ENCODE measurements at regions not wholly inside any gene's neighbourhood (a gene's known extent, or its start where the extent isn't known, plus 50 kb on each side); places are given as distances from the start of the nearest gene placed in this dataset.
A peak's percentile ranks its signal among the peaks of the same experiment; 100 is the strongest.

GRCh38 chr21:38965241-38965640, 159.5 kb downstream of the ETS2 start:
- no peaks in the 10 kb centered on the region for H3K4me1 ChIP-seq
- H3K9me3 ChIP-seq: peaks cover 0 to 11% (median 0%) of the 10 kb centered on the region in 4 donors
- H3K27me3 ChIP-seq: no peaks in the 10 kb centered on the region
- DNase-seq (ENCODE audit: low spot score in 2 of 2): no peak
- WGBS, 2 donors: 55 to 66% methylated on average over 8 of the region's 8 CpGs
- H3K27ac ChIP-seq: peak overlapping the region in 1 of 4 donors; percentile 67
- no peaks in the 10 kb centered on the region for H3K36me3 ChIP-seq
- TF ChIP-seq EP300 (IDR thresholded peaks at IDR 0.05) (no peak), POLR2A (IDR thresholded peaks at IDR 0.05) (no peak), CTCF (IDR thresholded peaks at IDR 0.05) (no peak)
- H3K4me3 ChIP-seq: no peak overlapping the region

- Histone ChIP-seq H3K36me3 (no peaks in the 10 kb centered on the region), H3K4me3 (no peak overlapping the region), H3K27ac (no peak overlapping the region), H3K27me3 (no peaks in the 10 kb centered on the region), H3K9me3 (peaks cover 0 to 11% (median 0%) of the 10 kb centered on the region in 4 donors), H3K4me1 (peaks cover 0 to 7% (median 4%) of the 10 kb centered on the region in 4 donors)
- WGBS, 2 donors: 83 to 86% methylated on average over 6 of the region's 6 CpGs
- DNase-seq (ENCODE audit: low spot score in 2 of 2): no peak
- TF ChIP-seq POLR2A (IDR thresholded peaks at IDR 0.05) (no peak), CTCF (IDR thresholded peaks at IDR 0.05) (no peak), EP300 (IDR thresholded peaks at IDR 0.05) (no peak)
Observed at GRCh38 chr21:38963006-38963405, 157.3 kb downstream of the ETS2 start.

GRCh38 chr21:38960251-38960650, 154.5 kb downstream of the ETS2 start:
- no peaks in the 10 kb centered on the region for H3K36me3 ChIP-seq
- no peak overlapping the region for H3K4me3 ChIP-seq
- H3K4me1 ChIP-seq: peaks cover 0 to 7% (median 4%) of the 10 kb centered on the region in 4 donors
- H3K27me3 ChIP-seq: no peaks in the 10 kb centered on the region
- H3K27ac ChIP-seq: peak overlapping the region in 2 of 4 donors; percentile 79 to 87
- no peak for DNase-seq (ENCODE audit: low spot score in 2 of 2)
- H3K9me3 ChIP-seq: peaks cover 0 to 11% (median 0%) of the 10 kb centered on the region in 4 donors
- WGBS, 2 donors: 80 to 87% methylated on average over 2 of the region's 2 CpGs
- no peak for TF ChIP-seq CTCF (IDR thresholded peaks at IDR 0.05)
- TF ChIP-seq EP300 (IDR thresholded peaks at IDR 0.05): no peak
- TF ChIP-seq POLR2A (IDR thresholded peaks at IDR 0.05): no peak

- Histone ChIP-seq H3K27ac (peak overlapping the region in 3 of 4 donors; percentile 57 to 87 (median 79)), H3K27me3 (no peaks in the 10 kb centered on the region), H3K36me3 (no peaks in the 10 kb centered on the region), H3K4me3 (no peak overlapping the region), H3K4me1 (peaks cover 0 to 7% (median 4%) of the 10 kb centered on the region in 4 donors), H3K9me3 (peaks cover 0 to 11% (median 0%) of the 10 kb centered on the region in 4 donors)
- no peak for TF ChIP-seq EP300 (IDR thresholded peaks at IDR 0.05)
- no peak for TF ChIP-seq CTCF (IDR thresholded peaks at IDR 0.05)
- TF ChIP-seq POLR2A (IDR thresholded peaks at IDR 0.05): no peak
- WGBS, 2 donors: 87 to 91% methylated on average over 6 of the region's 6 CpGs
- DNase-seq (ENCODE audit: low spot score in 2 of 2): no peak
Observed at GRCh38 chr21:38959692-38960061, 153.9 kb downstream of the ETS2 start.

GRCh38 chr21:38958940-38959691, 153.4 kb downstream of the ETS2 start:
- peak; percentile 55 to 84 for TF ChIP-seq EP300 (IDR thresholded peaks at IDR 0.05)
- peak in 1 of 2 donors; percentile 4 for TF ChIP-seq POLR2A (IDR thresholded peaks at IDR 0.05)
- no peak for TF ChIP-seq CTCF (IDR thresholded peaks at IDR 0.05)
- WGBS, 2 donors: 65 to 68% methylated on average over 4 of the region's 4 CpGs
- Histone ChIP-seq H3K27ac (peak overlapping the region in 3 of 4 donors; percentile 57 to 87 (median 79)), H3K4me3 (no peak overlapping the region), H3K27me3 (no peaks in the 10 kb centered on the region), H3K4me1 (peaks cover 0 to 7% (median 4%) of the 10 kb centered on the region in 4 donors), H3K9me3 (peaks cover 0 to 11% (median 0%) of the 10 kb centered on the region in 4 donors), H3K36me3 (no peaks in the 10 kb centered on the region)
- peak in 1 of 2 donors; percentile 77 for DNase-seq (ENCODE audit: low spot score in 2 of 2)
